GM21367 (cell line): ENCODE measurements at regions not wholly inside any gene's neighbourhood (a gene's known extent, or its start where the extent isn't known, plus 50 kb on each side); places are given as distances from the start of the nearest gene placed in this dataset.

ENCODE experiments used
- ATAC-seq: cut with Tn5 transposase; IDR thresholded peaks from one replicate; pipeline ENCODE4 v1.9.1; 2021; ENCODE audit not compliant: unreplicated experiment

DNA sequence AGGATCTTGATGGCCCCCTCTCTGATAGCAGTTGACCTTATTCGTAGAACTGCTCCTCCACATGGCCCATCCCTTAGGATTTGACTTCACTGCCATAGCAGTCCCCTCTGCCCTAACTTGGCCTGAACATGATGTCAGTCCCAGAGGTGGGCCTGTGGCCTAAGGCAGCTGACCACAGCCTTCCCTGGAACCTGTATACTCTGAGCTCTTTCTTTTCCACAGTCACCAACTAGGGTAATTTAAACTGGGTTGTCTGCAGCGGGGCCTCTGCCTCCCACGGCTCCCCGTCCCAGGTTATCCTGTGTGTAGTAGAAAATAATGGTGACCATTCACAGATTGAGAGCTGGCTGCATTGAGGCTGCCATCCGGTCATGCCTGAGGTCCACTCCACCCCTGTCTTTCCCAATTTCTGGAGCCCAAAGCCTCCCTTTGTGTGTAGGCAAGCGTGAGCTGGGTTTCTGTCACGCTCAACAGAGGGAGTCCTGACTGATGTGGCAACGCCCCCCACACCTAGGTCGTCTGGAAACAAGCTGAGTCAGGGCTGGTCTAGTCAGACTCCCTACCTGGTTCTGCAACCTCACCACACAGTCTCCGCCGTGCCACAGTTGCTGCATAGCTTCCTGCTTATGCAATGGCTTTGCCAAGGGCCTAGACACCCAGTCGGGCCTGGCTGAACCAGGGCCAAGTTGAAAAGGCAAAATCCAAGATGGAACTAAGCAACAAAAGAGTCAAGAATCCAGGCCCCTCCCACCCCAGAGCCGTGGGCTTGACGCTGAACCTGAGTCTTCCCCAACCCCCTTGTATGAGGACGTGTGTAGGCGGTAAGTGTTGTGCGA lies 284.5 kb downstream of the XXYLT1 start:
- no peak for ATAC-seq

DNA sequence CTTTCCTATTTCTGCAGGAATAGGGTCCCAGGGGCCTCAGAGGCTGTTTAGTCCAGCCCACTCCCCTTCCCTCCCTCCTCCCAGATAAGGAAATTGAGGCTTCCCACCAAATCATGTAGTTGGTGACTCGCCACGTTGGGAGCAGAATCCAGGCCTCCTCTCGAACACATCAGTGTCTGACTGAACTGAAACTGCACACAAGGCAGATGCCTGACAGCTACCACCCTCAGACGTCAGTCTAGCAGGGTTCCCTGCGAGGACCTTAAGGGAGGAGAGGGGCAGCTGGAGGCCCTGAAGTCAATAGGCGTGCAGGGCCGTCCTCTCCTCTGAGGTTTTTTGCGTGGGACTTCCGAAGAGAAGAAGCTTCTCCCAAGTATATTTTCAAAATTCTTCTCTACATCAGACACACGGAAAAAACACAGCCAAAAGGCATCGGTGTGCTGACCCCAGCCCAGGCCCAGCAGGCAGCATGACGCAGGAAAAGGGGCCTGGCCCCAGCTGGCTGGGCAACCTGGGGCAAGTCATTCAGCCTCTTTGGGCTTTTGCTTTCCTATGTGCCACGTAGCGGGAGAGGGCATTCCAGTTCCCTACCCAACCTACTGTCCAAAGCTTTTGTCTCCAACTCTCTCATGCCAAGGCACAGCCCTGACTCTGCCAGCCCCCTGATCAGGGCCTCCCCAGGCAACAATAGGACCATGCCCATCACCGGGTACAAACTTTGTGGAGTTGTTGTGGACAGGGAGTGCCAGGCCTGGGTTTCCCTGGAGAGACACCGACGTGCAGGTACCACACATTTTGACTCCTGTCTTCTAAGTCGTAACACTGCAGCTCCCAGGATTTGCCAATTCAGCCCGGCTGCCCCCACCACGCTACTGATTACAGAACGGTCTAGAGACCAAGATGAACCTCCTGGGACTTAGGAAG lies 283.1 kb downstream of the XXYLT1 start:
- no peak for ATAC-seq

DNA sequence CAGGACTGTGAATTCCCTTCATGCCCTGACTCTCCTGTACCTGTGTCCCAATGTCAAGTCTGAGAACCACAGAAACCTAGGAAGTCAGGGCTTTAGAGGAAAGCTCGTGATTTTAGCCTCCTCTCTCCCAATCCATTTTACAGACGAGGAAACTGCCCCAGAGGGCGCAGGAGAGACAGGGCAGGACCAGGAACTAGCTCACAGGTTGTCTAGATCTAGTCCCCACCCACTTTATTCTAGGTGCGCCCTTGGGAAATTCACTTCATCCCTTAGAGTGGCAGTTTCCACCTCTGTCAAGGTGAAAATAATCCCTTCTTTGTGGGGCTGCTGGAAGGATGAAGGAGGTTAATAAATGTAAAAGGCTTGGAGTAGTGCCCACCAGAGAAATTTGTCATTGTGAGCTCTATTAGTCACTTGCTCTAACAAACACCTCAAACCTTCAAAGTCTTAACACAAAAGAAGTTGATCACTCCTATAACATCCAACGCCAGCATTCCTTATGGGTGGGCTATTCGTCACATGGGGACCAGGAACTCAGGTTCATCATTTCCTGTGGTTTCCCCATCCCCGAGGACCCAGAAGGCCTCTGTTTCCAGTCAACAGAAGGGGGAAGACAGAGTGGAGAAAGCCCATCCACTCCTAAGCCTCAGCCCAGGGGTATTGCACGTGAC lies 282.3 kb downstream of the XXYLT1 start:
- ATAC-seq: no peak

DNA sequence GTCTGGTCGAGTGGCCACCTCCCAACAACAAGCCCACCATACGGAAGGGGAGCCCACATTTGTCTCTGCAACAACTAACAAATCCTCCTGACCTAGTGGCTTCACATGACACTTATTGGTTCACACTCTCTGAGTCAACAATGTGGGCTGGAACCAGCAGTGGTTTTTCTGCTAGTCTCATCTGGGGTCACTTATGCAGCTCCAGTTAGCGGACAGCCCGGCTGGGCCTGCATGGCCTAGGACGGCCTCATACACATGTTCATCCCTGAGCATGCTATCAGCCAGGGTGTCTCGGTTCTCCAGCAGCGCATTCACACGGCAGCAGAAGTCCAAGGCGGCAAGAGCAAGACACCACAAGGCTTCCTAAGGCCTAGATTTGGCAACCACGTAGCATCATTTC lies 281.7 kb downstream of the XXYLT1 start:
- no peak for ATAC-seq

DNA sequence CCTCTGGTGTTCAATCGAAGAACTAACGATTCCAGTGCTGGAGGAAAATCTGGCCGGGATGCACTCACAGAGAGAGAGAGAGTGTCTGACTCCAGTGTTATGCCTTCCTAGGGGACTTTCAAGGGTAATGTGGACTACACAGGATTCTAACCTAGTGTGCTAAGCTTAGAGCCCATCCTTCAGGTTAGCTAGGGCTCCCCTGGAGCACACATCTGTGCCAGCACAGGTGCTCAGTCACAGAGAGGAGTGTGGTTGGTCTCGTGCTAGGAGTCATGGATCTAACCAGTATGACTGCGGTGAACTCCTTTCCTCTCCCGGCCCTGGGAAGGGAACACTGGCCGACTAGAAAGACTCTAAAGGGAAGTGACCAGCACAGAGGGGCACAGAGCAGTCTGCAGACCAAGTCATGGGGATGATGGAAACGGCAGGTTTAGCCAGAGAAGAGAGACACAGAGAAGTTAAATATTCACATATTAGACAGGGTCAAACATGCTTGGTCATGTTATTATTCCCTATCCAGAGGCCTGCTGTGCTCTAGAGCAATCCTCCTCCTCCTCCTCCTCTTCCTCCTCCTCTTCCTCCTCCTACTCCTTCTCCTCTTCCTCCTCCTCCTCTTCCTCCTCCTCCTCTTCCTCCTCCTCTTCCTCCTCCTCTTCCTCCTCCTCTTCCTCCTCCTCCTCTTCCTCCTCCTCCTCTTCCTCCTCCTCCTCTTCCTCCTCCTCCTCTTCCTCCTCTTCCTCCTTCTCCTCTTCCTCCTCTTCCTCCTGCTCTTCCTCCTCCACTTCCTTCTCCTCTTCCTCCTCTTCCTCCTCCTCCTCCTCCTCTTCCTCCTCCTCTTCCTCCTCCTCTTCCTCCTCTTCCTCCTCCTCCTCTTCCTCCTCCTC lies 280.3 kb downstream of the XXYLT1 start:
- ATAC-seq: no peak

DNA sequence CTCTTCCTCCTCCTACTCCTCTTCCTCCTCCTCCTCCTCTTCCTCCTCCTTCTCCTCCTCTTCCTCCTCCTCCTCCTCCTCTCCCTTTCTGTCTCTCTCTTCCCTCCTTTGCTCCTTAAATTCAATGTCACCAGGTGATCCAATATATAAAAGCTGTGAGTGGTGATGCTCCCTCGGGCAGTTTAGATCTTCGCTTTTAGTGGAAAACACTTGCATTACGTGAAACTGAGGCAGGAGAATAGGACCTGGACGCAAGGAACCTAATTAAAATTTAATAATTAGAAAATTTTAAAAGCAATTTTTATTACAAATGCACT lies 279.7 kb downstream of the XXYLT1 start:
- no peak for ATAC-seq

DNA sequence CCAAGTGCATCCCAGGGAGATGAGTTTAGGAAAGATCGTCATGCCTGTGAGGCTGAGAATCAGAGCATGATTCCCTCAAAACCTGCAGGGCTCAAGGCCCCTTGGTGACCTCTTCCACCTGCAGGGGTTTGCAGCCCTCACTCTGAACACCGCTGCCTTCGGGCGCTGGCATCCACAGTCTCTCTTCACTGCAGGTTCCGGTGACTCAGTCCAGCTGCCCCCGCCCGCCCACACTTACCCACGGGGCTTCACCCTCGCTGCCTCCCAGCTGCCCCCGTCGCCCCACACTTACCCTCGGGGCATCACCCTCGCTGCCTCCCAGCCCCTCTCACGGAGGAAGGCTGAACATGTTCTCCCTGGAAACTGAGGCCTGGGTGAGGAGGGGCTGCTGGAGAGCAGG lies 277.1 kb downstream of the XXYLT1 start:
- no peak for ATAC-seq

DNA sequence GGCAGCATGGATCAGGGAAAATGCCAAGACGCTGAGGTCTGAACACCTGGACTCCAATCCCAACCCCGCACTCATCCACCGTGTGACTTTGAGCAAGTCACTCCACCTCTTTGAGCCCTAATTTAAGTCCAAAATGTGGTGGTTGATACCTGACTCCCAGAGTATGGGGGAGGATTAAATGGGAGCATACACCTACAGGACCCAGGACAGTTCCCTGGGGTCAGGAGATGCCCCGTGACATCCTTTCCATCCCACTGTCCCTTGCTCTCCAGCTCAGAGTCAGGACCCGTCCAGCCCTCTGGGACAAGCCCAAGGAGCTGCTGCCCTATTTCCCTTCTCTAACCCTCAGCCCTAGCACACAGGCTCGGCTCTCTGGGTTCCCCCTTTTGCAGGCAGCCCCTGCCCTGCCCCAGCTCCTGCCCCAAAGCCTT lies 276.4 kb downstream of the XXYLT1 start:
- no peak for ATAC-seq

DNA sequence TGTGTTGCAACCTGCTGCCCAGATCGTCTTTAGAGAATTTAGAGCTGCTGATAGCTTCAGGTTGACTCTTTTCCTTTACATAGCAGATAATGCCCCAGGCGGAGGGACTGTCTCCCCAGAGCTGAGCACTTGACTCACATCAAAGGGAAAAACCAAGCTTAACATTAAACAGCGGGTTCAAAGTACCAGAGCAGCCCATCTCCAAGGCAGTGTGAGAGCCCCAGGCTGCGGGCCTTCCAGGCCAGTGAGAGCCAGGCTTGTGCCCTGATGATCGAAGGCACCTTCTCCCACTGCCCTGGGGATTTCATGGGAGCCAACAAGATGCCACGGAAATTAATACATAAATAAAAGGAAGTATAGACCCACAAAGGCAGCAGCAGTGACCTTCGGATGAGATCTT lies 275.6 kb downstream of the XXYLT1 start:
- ATAC-seq: no peak

DNA sequence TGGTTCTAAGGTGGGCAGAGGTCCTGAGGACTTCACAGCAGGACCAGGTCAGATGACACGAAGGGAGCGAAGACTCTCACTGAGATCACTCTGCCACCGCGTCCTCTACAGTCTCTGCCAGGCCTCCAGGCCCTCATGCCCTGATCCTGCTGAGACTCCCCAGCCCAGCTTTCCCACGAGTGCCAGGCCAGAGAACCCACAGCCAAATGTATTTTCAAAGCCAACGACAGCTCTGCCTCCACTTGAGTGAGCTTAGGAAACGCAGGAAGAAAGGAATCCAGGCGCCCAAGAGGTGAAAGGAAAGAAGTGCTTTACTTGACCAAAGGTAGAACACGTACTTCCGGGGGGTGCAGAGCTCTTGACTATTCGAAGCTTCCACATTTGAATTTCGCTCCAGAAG lies 275.0 kb downstream of the XXYLT1 start:
- no peak for ATAC-seq

DNA sequence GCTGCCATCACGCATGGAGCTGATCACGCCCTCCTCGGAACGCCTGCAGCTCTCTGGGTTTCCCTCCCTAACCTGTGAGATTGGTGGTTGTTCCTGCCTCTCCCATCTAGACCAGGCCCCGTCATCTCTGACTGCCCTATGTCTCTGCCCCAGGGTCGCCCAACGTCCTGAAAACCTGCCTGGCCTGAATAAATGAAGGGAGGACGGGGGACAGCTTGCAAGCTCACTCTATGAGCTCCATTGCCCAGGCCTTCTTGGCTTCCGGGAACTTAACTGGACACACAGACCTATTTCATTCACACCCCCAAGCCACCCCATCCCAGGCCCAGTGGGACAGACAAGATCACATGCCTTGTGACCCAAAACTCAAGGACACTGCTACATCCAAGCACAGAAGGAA lies 274.2 kb downstream of the XXYLT1 start:
- ATAC-seq: no peak

DNA sequence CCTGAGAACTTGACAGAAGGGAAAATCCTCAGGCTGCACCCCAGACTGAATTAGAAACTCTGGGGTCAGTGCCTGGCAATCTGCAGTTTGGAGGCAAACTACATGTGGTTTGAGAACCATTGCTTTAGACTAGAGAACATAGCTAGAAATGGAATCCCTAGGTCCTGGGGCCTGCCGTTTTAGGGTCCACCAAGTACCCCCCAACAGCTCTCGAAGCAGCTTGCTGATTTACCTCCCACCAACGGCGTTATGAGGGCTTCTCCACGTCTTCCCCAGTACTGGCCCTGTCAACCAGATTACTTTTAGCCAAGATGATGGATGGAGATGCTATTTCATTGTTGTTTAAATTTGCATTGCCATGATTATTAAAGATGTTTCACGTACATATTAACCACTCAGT lies 272.5 kb downstream of the XXYLT1 start:
- no peak for ATAC-seq

DNA sequence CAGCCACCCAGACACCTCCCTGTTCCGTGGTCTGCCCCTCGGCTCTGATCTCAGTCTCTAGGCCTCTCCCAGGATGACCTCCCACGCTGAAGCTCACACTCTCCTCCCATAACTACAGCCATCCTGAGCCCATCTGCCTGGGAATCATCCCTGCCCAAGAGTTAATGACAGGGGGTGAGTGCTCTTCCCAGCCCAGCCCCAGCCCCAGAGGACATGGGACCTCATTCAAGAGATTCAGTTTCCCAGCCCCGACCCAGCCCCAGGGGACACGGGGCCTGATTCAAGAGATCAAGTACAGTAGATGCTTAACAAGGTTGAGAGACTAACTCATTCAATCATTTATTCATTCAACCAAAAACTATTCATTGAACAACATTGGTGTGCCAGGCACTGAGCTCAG lies 272.0 kb downstream of the XXYLT1 start:
- ATAC-seq: no peak

DNA sequence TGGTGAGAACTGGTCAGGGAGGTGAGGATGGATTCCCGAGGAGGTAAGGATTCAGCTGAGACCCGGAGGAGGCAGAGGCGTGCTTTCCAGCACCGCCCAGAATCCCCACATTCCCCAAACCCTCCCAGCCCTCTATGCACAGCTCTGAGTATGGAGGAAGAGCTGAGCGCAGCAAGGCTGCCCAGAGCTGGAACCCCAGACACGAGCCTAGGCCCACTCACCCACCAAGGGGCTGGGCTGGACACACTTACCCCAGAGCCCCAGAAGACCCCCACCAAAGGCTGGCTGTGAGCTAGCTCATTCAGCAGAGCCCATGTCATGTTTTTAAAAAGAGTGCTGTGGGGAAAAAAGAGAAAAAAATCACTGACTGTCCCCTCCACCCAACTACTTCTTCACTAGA lies 271.5 kb downstream of the XXYLT1 start:
- ATAC-seq: no peak

DNA sequence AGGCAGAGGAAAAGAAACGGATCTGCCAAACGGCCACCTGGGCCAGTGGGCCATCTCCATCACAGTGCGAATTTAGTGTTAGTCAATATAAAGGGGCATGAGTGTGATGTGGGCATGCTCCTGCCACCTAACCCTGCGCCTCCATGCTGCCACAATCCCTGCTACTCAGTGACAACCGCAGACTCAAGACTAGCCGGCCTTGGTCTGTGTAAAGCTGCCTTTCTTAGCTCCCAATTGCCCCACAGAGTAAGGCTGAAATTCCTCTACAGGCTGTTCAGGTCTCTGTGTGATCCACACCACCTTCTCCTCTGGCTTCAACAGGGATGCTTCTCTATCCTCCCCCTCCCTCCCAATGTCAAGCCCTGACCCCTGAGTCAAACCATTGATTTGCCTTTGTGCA lies 269.7 kb downstream of the XXYLT1 start:
- ATAC-seq: no peak

DNA sequence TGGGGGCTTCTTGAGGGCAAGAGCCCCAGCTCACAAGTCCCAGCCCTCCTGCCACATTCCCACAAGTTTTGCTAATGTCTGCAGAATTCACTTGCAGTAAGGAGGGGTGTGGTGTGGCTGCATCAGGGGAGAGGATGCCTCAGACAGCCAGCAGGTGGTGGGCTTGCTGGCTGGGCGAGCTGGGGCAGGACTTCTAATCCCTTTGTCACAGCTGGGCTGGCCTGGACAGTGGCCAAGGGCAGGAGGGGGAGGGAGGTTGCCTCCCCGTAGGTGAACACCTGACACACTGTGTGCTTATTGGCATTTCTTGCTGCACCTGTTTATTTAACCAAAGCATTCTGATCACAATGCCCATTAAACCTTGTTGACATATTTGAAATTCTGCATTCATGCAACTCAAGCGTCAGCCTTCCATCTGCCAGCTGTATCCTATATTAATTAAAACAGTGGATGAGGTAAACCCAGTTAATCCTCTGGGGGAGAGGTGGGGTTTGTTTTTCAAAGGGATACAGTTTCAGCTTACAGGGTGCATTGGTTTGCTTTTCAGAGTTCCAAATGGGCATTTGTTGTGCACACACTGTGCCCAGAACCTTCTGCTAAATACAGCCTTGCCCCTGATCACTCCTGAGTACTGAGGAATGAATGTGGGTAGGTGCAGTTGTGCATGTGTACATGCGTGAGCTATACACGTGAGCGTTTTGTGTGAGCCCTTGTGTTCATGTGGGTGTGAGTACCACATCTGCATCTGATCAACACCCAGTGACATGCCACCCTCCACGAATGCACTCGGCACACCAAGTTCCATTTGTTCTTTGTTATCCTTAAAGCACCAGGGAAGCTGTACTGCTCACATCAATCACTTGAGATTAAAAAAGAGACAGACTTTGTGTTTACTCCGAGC lies 268.7 kb downstream of the XXYLT1 start:
- no peak for ATAC-seq

DNA sequence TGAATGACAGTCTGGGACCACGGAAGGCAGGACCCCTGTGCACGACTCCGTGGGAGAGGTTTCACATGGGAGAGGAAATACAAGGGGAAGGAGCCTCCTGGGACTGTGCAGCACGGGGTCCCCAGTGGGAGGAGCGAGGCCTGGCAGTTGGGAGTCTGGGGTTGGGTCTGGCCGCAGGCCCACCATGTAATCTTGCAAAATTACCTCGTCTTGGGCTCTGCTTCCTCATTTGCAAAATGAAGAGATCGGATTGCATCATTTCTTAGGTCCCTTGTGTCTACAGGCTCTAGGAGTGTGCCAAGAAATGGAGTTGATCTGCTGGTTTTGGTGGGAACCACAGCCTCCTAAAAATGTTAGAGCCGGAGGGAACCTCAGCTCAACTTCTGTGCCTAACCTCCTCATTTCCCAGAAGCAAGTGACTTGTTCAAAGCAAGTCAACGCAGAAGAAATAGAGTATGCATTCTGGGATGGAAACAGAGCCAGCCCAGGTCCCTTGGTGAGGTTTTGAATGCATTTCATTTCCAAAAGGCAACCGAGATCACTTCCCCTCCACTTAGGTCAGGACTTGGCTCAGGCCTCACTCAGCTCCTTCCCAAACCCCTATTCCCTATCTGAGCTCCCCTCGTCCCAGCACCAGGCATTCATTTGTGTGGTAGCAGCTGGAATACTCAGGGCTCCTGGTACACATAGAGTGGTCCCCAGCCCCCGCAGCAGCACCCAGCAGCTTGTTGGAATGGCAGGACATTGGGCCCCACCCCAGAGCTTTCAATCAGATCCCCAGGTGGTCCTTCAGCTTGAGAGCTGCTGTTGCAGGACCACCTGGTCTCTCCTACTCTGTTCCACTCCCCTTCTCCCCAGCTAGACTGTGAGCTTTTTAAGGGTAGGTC lies 267.7 kb downstream of the XXYLT1 start:
- no peak for ATAC-seq

DNA sequence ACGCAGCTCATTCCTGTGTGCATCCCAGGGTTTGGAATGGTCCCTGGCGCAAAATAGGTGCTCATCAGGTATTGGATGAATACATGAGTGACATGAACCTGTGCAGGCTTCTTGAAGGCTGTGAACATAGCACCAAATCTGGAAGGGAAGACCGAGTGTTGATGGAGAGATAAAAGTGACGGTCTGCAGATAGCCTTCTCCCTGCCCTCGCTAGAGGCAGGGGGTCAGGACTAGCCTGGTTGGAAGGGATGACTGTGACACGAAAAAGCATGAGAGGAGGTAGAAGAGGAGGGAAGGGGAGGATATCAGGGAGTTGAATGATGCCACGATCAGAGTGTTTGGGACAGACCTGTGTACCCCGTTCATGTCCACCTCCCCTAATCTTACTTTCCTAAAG lies 267.1 kb downstream of the XXYLT1 start:
- no peak for ATAC-seq
